ENCODE measurements at regions not wholly inside any gene's neighbourhood (a gene's known extent, or its start where the extent isn't known, plus 50 kb on each side); places are given as distances from the start of the nearest gene placed in this dataset.
"Not testable (repeated sequence)": the region's sequence is repeated elsewhere in the genome, so short reads cannot be mapped to it uniquely, and the experiment has no call there.

DNA sequence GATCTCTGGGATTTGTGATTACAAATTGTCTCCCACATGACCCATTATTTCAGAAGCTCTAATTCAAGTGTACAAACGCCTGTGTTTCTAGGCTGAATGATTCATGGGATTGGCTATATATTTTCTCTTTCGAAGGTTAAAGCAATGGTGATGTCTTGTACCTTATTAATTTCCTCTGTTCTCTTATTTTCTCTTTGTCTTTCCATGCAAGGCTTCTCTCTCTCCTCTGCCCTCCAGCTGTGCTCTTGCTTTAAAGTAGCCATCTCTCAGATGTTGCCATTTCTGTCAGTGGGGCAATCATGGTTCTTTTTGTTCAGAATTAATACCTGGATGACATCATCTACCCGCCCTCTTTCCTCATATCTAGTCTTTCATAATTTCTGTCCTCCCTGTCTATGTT is 184.3 kb upstream of the ATP10B start:
- DNase-seq (ENCODE audit: low spot score) = no peak

DNA sequence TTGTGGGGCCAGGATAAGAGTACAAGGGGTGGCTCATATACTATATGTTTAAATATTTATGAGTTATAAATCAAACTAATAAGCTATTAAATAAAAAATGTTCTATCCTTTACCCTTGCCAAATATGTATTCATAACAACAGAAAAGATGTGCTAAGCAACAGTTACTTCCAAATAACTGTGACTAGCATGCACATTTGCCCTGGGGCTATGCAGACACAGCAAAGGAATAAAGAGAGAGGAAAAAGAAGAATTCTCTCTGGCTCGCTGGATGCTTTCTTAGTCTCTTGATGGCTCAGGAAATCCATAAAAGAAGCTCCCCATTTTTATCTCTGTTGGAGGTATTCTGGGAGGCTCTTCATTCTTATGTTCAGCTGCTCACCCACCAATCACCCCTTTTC is 182.4 kb upstream of the ATP10B start:
- no peak for DNase-seq (ENCODE audit: low spot score)

- DNase-seq (ENCODE audit: low spot score) = no peak
These were observed 178.2 kb upstream of the ATP10B start for GRCh38 chr5:161030229-161030628.

DNA sequence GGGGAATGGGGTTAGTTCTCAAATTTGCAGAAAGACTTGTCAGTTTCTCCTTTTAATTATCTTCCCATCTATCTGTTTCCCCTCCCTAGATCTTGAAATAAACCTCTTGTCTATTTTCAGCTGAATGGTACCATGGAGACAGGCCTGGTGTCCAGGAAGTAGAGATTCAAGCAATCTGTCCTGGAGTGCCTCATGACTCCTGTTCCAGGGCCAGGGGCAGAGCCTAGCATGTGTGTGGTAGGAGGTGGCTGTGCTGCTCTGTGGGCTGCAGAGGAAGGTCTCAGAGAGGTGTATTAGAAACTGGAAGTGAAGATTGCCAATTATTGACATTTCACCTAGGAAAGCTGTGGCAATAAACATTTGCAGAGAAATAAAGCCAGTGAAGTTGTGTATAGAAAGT is 175.8 kb upstream of the ATP10B start:
- no peak for DNase-seq (ENCODE audit: low spot score)

GRCh38 chr5:161023551-161023950 is 171.5 kb upstream of the ATP10B start:
- DNase-seq (ENCODE audit: low spot score) = no peak

DNA sequence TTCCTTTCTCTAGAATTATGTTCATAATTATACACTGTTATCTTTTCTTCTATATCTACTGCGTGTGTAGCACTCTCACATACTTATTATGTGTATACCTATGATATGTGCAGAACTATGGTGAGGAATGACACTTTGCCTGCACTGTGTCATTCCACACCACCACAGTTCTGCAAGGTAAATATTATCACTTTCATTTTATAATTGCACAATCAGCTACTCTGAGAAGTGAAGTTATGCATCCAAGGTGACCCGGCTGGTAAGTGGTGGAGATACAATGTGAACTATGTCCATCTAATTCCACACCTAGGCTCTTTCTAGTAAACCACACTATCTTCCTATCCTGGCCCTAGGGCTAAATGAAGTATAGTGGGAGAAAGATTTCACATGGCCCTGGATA is 170.1 kb upstream of the ATP10B start:
- no peak for DNase-seq (ENCODE audit: low spot score)

- no peak for DNase-seq (ENCODE audit: low spot score)
These were observed 157.8 kb upstream of the ATP10B start for GRCh38 chr5:161009817-161010216.

DNA sequence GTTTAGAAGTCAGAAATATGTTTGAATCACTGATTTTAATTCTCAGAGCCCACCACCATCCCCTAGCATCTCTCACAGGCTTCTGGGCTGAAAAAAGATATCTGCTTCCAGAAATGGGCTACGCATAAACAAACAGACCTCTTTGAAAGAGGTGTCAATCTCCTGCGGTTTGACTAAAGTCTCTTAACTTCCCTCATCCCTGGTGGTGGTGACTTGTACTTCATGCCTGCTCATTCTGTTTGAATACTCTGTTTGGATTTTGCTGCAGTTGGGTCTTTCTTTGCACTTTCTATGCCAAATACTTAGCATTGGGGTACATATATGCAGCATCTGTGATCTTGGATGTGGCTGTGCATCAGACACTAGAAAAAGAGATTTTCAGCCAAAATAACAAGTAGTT is 157.2 kb upstream of the ATP10B start:
- DNase-seq (ENCODE audit: low spot score) = no peak

- no peak for DNase-seq (ENCODE audit: low spot score)
These were observed 155.9 kb upstream of the ATP10B start for GRCh38 chr5:161007879-161008278.

- no peak for DNase-seq (ENCODE audit: low spot score)
These were observed 150.6 kb upstream of the ATP10B start for GRCh38 chr5:161002571-161003074.

GRCh38 chr5:161001604-161002003 is 149.6 kb upstream of the ATP10B start:
- no peak for DNase-seq (ENCODE audit: low spot score)

DNA sequence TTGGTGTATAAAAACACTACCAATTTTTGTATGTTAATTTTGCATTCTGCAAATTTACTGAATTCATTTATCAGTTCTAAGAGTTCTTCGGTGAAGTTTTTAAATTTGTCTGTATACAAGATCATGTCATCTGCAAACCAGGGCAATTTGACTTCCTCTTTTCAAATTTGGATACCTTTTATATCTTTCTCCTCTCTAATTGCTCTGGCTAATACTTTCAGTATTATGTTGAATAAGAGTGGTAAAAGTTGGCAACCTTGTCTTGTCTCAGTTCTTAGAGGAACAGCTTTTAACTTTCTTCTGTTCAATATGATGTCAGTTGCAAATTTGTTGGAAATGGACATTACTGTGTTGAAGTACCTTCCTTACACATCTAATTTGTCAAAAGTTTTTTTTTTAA is 149.1 kb upstream of the ATP10B start:
- not testable (repeated sequence) for DNase-seq (ENCODE audit: low spot score)

DNA sequence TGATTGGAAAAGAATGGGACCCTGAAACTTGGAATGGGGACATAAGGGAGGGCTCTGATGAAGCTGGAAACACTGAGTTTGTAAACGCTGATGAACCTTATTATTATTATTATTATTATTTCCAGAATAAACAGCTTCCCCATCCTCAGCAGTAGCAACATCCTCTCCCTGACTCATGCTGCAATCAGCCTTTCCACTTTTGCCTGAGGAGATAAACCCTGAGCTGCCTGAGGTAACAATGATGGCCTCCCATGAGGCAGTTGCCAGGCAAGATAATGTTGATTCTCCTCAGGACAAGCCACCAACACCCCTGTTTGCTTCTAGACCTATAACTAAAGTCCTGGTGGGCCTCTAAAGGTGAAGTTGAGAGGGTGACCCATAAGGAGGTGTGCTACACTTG is 139.2 kb upstream of the ATP10B start:
- DNase-seq (ENCODE audit: low spot score) = no peak

DNA sequence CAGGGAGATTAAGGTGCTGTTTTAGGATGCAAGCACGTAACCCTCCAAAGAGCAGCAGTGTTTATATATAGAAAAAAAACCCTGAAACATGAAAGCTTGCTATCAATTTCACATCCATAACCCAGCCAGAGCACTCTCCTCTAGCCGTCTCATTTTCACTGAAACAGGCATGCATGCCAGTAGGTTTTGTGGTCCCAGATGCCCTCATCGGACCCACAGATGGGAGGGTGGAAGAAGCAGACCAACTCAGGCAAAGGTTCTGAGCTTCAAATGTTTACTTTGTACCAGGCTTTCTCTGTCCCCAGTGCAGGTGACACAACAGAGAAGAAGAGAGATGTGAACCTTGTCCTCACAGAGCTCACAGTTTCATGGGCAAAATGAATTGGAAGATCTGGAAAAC is 127.4 kb upstream of the ATP10B start:
- DNase-seq (ENCODE audit: low spot score) = no peak

DNA sequence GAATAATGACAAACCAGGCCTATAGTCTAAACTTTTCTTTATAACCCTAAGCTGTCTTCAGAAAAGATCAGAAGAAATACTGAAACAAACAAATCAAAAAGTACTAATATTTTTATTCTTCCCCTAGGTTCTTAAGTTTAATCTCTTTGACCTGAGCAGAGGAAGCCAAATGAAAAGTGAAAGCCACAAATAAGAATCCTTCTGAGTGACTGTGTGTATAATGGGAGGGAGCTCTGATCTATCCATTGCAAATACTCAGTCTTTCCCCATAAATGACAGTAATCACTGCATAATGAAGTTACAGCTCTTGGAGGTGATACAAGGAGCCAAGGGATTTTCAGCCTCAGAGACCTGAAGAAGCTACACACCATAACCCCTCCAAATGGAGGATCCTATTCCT is 126.9 kb upstream of the ATP10B start:
- DNase-seq (ENCODE audit: low spot score) = no peak

DNA sequence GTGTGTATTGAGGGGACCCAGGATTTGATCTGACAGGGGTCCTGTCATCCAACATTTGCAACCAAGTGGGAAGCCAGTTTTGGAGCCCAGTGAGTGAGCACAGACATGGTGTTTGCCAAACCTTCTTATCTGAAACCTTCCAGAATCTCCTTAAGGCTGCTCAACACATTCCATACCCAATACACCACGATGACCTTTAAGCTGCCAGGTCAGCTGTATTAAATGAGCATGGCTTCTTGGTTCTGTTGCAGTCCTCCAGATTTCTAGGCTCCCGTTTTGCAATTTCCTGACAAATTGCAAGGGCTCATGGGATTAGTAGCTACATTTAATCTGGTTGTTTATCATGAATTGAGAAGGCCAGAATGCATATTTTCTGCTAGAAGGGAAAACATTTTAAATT is 124.2 kb upstream of the ATP10B start:
- no peak for DNase-seq (ENCODE audit: low spot score)

DNA sequence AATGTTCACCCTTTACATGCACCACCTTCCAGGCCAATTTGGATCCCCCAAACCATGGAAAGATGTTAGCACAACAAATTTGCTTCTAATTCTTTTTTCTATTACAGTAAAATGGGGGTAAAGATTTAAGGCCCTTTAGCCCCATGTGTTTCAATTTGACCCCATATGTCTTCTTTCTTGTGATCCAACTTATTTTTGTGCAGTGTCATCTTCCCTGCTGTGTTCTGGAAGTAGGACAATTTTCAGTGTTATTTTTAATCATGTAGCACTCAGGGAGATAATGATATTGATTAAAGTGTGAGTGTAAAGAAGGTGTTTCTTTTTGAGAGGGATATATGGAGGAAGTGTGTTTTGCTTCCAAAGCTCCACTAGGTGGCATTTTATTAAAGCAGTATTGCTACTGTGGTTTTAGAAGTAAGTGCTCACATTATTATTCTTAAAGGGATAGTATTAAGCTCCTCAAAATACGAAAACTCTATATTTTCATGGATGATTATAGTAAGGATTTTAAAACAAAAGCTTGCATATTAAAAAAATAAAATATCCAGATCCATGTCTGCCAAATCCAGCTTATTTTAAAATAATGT is 118.7 kb upstream of the ATP10B start:
- DNase-seq (ENCODE audit: low spot score) = peak; percentile 1

DNA sequence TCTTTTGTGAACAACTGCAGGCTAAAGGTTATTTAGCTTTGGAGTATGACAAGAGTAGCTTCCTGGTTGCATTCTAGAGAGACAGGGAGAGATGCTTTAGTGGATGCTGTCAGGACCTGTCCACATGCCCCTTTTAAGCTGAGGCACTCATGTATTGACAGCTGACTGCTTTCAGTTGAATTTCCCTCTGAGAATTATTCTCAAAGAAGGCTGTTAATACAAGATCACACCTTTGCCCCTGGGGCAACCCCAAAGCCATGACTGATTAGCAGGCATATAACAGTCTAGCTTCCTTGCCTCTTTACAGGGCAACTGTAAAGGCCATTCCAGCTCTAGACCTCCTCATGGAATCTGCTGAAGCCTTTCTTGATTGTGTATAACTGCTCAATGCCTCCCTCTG is 117.6 kb upstream of the ATP10B start:
- no peak for DNase-seq (ENCODE audit: low spot score)

GRCh38 chr5:160968480-160968879 is 116.5 kb upstream of the ATP10B start:
- DNase-seq (ENCODE audit: low spot score) = no peak

- DNase-seq (ENCODE audit: low spot score) = no peak
These were observed 114.9 kb upstream of the ATP10B start for GRCh38 chr5:160966921-160967320.

- no peak for DNase-seq (ENCODE audit: low spot score)
These were observed 109.8 kb upstream of the ATP10B start for GRCh38 chr5:160961761-160962160.

GRCh38 chr5:160961038-160961437 is 109.0 kb upstream of the ATP10B start:
- DNase-seq (ENCODE audit: low spot score) = no peak

GRCh38 chr5:160960592-160960991 is 108.6 kb upstream of the ATP10B start:
- DNase-seq (ENCODE audit: low spot score) = no peak

DNA sequence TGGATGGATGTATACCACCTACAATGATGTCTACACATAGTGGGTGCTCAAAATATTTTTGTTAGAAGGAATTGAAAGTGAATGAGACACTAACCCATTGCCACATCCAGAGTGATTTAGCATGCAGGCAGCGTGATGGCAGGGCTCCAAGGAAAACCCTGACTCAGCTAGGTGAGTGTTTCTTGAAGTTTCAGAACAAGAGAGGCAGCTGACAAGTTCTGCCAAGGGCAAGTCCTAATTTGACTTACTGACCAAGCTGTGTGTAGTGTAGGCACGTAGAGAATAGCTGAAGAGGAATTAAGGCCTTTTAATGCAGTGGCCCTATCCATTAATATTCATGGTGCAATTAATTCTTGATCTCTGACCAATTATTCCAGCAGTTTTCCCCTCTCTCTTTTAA is 107.8 kb upstream of the ATP10B start:
- no peak for DNase-seq (ENCODE audit: low spot score)

All from kidney capillary endothelial cell (primary cell).